ENCODE measurements at regions not wholly inside any gene's neighbourhood (a gene's known extent, or its start where the extent isn't known, plus 50 kb on each side); places are given as distances from the start of the nearest gene placed in this dataset.

DNA sequence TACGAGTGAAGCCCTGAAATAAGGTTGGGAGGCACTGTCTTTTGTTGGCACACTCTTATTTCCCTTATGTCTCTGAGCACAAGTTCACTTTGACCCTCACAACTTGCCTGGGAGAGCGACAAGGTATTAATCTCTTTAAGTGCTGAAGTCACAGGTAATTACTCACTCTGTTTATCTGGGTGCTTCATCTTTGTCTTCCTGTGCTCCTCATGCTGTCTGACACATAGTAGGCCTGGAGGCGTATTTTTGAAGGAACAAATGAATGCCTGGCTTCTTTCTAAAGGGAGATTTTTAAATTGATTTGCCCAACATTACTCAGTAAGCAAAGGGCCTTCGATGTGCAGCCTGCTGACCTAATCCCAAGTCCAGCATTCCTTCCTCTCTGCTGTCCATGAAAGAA is 507.1 kb upstream of the TNP1 start:
- ATAC-seq (no peak), DNase-seq (no peak)
- H3K27ac ChIP-seq = no peak overlapping the region
- WGBS, 2 donors = 54 to 63% methylated on average over 4 of the region's 4 CpGs
- H3K9me3 ChIP-seq = no peaks in the 10 kb centered on the region
- no peak for TF ChIP-seq POLR2A (IDR thresholded peaks at IDR 0.05)
- TF ChIP-seq, protein P1, sequence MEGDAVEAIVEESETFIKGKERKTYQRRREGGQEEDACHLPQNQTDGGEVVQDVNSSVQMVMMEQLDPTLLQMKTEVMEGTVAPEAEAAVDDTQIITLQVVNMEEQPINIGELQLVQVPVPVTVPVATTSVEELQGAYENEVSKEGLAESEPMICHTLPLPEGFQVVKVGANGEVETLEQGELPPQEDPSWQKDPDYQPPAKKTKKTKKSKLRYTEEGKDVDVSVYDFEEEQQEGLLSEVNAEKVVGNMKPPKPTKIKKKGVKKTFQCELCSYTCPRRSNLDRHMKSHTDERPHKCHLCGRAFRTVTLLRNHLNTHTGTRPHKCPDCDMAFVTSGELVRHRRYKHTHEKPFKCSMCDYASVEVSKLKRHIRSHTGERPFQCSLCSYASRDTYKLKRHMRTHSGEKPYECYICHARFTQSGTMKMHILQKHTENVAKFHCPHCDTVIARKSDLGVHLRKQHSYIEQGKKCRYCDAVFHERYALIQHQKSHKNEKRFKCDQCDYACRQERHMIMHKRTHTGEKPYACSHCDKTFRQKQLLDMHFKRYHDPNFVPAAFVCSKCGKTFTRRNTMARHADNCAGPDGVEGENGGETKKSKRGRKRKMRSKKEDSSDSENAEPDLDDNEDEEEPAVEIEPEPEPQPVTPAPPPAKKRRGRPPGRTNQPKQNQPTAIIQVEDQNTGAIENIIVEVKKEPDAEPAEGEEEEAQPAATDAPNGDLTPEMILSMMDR (IDR thresholded peaks at IDR 0.05) = no peak
- H3K36me3 ChIP-seq (replicated peaks in 1 of 2; ENCODE audit: insufficient read depth in 1 of 2, low read depth in 2 of 2) = no peaks in the 10 kb centered on the region
- no peaks in the 10 kb centered on the region for H3K27me3 ChIP-seq
- H3K4me1 ChIP-seq = no peaks in the 10 kb centered on the region
- H3K4me3 ChIP-seq = no peak overlapping the region
- intact Hi-C loops (cut with DNase I) = no loop called here

DNA sequence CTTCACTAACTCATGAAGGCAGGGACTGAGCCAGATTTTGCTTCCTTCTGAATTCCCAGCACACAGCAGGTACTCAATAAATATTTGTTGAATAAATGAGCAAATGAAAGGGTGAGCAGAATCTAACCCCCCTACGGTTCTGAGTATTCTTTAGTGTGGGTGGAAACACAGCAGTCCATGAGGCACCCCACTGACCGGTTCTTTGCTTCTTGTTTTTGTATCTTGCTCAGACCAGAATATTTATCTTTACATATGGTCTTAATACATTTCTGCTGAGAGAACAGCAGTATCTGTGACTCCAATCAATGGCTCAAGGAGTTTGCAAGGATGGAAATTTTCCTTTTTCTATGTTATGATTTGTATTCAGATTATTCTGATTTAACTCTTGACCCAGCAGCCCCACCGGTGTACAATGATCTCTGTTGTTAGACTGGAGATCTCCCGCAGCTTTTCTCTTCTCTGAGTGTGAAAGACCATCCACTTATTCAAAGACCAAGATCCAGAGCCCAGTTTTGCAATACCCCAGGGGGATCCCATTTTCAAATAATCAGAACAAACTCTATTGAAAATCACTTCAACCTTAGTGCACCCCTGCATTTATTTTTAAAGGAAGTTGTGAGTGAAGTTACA is 506.5 kb upstream of the TNP1 start:
- Histone ChIP-seq H3K4me3 (no peak overlapping the region), H3K27ac (no peak overlapping the region), H3K36me3 (replicated peaks in 1 of 2; ENCODE audit: insufficient read depth in 1 of 2, low read depth in 2 of 2) (no peaks in the 10 kb centered on the region), H3K4me1 (no peaks in the 10 kb centered on the region), H3K27me3 (no peaks in the 10 kb centered on the region), H3K9me3 (no peaks in the 10 kb centered on the region)
- intact Hi-C loops (cut with DNase I) = no loop called here
- WGBS, 2 donors = 65 to 67% methylated on average over 4 of the region's 4 CpGs
- no peak for TF ChIP-seq POLR2A (IDR thresholded peaks at IDR 0.05)
- TF ChIP-seq, protein P1 (IDR thresholded peaks at IDR 0.05) = no peak
- DNase-seq (no peak), ATAC-seq (no peak)

DNA sequence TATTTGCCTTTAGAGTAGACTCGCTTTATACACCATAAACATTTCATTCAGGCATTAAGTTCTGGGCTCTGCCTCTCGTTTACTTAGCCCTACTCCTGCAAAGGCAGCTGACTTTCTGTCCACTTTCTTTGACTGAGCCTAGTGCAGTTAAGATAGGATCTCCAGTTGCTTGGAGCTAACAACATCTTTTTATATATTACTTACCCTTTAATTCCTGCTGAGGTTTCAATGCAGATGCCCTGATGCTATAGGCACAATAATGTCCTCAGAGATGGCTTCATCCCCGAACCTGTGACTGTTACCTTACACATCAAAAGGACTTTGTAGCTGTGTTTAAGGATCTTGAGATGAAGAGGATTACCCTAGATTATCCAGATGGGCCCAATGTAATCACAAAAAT is 505.8 kb upstream of the TNP1 start:
- no peak for ATAC-seq
- WGBS, 2 donors = 60 to 63% methylated on average over 3 of the region's 3 CpGs
- intact Hi-C loops (cut with DNase I) = no loop called here
- H3K4me3 ChIP-seq = no peak overlapping the region
- H3K27ac ChIP-seq = no peak overlapping the region
- no peak for DNase-seq
- TF ChIP-seq POLR2A (IDR thresholded peaks at IDR 0.05) = no peak
- TF ChIP-seq, protein P1 (IDR thresholded peaks at IDR 0.05) = no peak
- no peaks in the 10 kb centered on the region for H3K4me1 ChIP-seq
- no peaks in the 10 kb centered on the region for H3K27me3 ChIP-seq
- no peaks in the 10 kb centered on the region for H3K36me3 ChIP-seq (replicated peaks in 1 of 2; ENCODE audit: insufficient read depth in 1 of 2, low read depth in 2 of 2)
- no peaks in the 10 kb centered on the region for H3K9me3 ChIP-seq

DNA sequence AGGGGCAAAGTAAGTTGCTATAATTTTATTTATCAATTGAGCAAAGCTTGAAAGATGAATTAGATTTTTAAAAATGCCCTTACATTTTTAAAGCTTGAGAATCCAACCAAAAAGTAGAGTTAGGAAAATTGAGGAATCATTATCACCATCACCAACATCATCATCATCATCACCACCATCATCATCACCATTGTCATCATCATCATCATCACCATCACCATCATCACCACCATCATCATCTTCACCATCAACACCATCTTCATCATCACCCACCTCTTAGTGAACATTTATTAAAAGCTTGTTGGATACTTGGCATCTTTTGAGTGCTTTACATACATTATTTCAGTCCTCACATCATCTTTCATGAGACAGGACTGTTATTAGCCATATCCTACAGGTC is 504.4 kb upstream of the TNP1 start:
- intact Hi-C loops (cut with DNase I) = no loop called here
- no peak overlapping the region for H3K27ac ChIP-seq
- TF ChIP-seq POLR2A (IDR thresholded peaks at IDR 0.05) = no peak
- TF ChIP-seq, protein P1 (IDR thresholded peaks at IDR 0.05) = no peak
- no peak for ATAC-seq
- no peaks in the 10 kb centered on the region for H3K9me3 ChIP-seq
- H3K4me3 ChIP-seq = no peak overlapping the region
- H3K36me3 ChIP-seq (replicated peaks in 1 of 2; ENCODE audit: insufficient read depth in 1 of 2, low read depth in 2 of 2) = no peaks in the 10 kb centered on the region
- no peaks in the 10 kb centered on the region for H3K4me1 ChIP-seq
- H3K27me3 ChIP-seq = no peaks in the 10 kb centered on the region
- no peak for DNase-seq

DNA sequence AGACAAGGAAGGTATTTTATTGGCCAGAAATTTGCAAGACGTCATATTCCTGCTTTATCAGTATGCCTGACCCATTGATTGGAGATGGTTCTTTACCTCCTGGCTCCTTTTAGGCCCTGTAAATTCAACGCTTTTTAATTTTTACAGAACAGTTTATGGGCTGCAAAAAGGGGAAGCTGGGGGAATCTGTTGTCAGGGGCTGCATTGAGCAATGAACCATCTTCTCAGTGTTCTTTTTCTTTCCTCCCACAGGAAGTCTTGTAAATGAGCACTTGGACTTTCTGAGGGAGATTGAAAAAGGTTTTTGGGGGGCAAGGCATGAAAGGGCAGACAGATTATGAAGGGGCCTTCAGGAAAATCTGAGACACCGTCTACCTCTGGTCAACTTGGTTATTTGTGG is 503.6 kb upstream of the TNP1 start:
- Histone ChIP-seq H3K9me3 (no peaks in the 10 kb centered on the region), H3K27me3 (no peaks in the 10 kb centered on the region), H3K36me3 (replicated peaks in 1 of 2; ENCODE audit: insufficient read depth in 1 of 2, low read depth in 2 of 2) (no peaks in the 10 kb centered on the region), H3K27ac (no peak overlapping the region), H3K4me3 (no peak overlapping the region), H3K4me1 (no peaks in the 10 kb centered on the region)
- intact Hi-C loops (cut with DNase I) = no loop called here
- no peak for DNase-seq
- TF ChIP-seq, protein P1 (IDR thresholded peaks at IDR 0.05) = no peak
- TF ChIP-seq POLR2A (IDR thresholded peaks at IDR 0.05) = no peak
- WGBS, 2 donors = 61 to 69% methylated on average over 3 of the region's 3 CpGs
- ATAC-seq = no peak

Measured in body of pancreas (tissue), 4 donors.